ENCODE measurements at regions not wholly inside any gene's neighbourhood (a gene's known extent, or its start where the extent isn't known, plus 50 kb on each side); places are given as distances from the start of the nearest gene placed in this dataset.
"Not testable (repeated sequence)": the region's sequence is repeated elsewhere in the genome, so short reads cannot be mapped to it uniquely, and the experiment has no call there.

DNA sequence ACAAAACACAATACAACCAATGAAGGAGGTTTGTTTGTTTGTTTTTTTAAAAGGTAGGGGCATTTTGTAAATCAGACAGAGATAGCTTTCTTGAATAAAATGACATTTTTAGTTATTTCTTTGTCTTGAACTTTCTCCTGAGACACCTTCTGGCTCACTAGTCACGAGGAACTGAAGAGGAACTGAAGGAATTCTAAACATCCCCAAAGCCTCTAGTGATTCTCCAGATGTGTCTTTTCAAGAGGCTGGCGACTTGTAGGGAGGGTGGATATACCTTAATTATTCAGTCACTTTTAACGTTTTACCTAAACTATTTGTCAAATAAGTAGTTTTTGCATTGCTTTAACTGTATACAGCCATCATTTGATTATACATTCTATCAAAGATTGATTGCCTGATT lies 211.2 kb upstream of the LRIG3 start:
- DNase-seq = no peak

DNA sequence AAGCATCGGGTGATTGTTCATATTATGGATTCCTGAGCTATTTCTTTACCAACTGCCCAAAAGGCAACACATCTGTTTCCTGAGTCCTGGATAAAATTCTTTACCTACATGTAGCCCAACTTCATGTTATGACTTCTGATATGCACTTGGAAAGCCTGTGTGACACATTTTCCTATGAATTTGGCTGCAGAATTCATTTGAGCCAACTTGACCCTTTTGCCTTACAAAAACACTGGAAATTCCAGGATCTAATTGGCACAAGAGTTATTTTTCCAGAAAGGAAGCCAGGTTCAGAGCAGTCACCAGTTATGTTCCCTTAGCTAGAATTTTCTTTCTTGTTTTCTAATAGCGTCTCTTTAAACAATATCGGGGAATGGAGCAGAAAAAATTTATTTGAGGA lies 202.5 kb upstream of the LRIG3 start:
- DNase-seq = no peak

DNA sequence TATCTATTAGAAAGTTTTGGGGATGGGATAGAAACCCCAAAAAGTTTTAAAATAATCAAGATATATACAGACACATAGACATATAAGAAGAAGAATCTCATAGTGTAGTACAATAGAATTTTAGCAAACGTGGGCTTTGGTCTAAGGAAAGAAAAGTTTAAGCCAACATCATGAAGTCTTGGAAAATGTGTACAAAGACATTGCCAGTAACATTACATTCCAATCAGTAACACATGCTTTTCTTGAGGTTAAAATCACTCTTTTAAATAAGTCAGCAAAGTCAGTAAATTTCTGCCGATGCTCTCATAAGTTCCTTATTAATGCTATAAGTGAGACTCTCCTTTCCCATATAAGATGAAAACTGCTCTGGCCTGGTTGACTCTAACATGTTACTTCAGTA lies 201.1 kb upstream of the LRIG3 start:
- DNase-seq = no peak

DNA sequence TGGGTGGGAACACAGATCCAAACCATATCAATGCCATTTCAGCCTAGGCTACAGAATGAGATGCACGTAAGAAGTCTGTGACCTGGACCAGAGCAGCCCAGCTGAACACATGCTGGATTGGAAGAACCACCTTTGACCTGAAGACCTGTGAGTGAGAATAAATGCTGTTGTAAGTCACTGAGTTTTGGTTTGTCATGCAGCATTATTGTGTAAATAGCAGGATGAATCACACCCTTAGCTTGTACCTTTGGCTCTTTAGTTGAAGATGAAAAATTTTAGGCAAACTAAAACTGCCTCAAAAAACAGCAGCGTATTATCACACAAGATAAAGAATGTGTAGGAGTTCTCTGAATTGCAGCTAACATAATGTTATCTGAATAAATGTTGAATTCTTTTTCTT lies 199.4 kb upstream of the LRIG3 start:
- no peak for DNase-seq

DNA sequence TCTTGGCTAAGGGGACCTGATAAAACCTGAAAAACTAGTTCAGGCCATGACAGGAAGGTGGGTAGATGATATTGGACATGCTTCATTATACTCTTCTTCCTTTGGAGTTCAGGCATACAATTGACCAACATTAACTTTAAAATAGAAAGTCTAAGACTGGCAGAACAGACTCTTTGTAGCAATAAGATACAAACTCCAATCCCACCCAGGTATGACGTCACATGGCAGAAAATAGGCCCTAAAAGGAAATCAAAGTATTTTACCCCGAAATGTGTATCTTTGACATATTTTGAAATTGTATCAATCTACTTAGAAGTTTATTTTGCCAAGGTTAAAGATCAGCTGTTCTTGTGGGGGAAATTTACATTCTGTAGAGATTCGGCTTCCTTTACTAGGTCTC lies 198.1 kb upstream of the LRIG3 start:
- no peak for DNase-seq

DNA sequence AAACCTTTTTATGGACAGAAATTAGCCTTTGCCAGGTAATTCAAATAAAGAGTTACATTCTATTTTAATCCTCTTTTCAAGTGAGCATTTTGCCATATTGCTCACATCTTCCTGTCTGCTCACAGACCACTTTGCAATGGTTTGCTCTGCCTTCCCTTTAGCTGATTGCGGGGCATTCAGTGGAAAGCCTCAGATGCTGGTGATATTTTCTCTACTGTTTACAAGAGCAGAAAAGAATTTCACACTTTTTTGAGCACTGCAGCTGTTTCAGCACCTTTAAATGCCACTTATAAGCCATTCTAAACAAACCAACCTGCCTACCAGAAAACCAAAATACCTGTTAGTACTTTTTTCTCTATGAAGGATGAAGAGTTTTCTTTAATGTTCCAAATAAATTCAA lies 195.7 kb upstream of the LRIG3 start:
- DNase-seq = no peak

DNA sequence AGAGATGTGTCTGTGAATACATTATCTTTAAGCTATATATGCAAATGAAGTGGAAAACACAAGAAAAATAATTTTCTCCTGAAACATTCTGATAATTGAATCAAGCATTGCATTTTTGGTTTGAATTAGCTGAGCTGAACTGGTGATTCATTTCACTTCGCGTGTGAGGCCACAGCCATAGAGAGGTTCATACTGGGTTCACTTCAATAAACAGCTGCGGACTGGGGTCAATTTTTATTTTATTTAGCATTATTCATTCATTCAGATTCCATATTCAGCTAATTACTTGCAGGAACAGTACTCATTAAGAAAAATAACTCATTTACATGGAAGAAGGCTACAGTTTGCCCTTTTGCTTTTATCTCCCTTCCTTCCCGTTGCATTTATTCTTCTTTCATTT lies 195.2 kb upstream of the LRIG3 start:
- no peak for DNase-seq

DNA sequence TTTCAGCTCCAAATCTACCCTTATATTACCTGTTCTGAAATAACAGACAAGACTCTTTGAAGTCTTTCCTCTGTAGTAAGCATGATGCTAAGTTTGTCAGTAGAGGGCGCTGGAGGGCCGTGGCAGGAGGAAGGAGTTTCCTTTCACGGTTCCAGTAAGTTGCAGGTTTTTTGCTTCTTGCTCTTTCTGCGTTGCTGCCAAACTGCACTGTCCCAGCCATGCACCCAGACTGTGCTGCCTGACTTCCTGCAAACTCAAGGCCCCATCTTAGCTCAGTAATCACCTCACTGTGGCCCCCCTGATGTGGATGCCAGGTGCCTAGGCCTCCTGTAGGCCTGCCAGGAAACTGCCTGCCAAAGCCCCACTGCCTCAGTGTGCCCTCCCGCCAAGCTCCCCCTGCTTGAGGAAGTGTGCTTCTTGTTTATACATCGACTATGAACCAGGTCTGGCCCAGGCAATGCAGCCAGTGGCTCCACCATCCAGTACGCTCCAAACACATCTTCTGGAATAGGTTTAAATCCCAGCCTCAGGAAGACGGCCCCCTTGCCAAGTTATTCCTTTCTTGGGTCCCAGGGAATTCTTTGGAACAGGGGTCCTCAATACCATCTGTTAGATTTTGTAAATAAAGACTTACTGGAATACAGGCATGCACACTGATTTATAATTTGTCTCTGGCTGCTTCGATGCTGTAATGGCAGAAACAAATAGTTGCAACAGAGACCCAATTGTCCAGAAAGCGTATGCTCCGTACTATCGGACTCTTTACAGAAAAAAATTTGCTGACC lies 193.7 kb upstream of the LRIG3 start:
- DNase-seq = peak; percentile 50

DNA sequence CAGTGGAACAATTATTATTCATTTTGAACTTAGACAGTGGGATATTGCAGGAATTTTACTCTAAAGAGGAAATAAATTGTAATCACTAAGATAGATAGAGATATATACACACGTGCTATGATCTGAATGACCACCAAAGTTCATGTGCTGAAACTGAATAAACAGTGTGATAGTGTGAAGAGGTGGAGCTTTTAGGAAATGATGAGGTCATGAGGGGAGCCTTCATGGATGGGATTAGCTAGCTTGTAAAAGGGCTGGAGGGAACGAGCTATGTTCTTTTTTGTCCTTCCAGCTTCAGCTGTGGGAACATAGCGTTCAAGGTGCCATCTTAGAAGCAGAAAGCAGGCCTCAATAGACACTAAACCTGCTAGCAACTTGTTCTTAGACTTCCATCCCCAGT lies 191.5 kb upstream of the LRIG3 start:
- DNase-seq = no peak

DNA sequence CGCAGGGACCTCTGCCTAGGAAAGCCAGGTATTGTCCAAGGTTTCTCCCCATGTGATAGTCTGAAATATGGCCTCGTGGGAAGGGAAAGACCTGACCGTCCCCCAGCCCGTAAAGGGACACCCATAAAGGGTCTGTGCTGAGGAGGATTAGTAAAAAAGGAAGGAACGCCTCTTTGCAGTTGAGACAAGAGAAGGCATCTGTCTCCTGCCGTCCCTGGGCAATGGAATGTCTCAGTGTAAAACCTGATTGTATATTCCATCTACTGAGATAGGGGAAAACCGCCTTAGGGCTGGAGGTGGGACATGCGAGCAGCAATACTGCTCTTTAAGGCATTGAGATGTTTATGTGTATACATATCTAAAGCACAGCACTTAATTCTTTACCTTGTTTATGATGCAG lies 188.2 kb upstream of the LRIG3 start:
- not testable (repeated sequence) for DNase-seq

DNA sequence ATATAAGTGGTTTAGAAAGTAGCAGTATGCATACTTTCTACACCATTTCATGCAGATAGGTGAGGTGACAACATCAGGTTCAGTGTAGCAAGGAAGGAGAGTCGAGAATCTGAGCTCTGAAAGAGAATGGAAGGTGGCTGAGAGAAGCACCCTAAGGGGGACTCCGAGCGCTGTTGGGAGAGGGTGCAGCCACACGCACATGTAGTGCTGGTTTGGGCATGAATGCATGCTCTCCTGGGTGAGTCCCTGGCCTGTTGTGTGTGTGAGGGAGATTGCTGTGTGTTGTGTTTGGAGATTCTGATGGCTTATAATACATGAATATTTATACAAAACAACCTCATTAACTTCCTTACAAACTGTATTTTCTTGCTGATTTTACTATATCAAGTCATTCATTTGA lies 180.3 kb upstream of the LRIG3 start:
- DNase-seq = no peak

DNA sequence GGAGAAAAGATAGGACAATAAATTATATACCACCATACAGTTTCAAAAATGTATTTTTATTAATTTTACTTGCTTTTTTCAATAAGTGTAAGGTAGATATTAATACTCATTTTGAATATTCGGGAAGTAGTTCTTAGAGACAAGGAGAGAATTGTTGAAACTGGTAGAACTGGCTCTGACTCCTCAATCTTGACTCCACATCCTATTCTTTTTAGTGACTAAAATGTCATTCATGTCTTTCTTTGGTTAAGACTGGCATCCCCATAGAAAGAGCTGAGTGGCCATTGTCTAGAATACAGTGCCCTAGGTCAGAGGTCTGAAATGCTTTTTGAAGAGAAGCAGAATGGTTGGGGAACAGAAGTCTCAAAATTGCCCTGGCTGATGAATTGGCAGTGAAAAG lies 177.6 kb upstream of the LRIG3 start:
- no peak for DNase-seq

DNA sequence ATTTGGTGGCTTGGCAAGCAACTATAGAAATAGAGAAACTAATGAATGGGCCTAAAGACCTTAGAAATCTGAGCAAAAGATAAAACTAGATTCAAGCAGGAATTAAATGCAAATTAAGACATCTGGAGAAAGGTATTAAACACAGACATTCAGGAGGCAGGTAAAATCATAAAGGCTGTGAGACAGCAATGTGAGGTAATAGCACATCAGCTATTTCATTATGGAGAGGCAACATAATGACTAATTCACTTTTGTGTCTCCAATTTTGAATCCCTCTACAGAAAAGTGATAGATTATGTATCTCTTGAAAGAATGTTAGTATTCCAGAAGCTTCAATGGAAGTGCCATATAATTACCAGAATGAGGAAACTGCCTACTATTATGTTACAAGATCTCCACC lies 175.9 kb upstream of the LRIG3 start:
- no peak for DNase-seq

DNA sequence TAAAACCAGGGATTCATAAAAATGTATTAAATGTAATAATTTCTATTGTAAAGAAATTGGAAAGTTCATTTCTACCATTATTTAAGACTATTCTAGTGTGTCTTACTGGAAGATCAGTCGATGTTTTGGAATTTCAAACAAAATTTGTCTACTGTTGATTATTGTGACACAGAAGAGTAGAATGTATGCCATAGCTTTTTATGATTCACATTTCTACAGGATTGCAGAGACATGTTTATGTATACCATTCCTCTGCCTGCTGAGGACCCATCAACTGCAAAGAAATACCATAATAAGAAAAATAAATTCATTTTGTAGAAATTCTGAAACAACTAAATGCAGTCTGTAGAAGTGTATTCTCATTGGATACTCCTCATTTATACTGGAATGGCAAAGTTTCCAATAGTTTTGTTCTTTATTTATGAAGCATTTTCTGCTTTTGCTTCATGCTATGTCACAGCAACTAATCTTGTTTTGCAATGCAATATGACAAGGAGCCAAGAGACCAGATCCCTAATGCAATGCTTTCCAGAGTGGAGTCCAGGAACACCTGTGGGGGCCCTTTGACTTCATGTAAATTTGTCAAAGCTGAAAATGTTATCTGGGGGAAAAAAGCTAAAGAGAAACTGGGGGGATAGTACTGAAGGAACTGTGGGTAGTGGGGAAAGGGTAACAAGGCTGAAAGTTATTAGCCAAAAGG lies 172.9 kb upstream of the LRIG3 start:
- no peak for DNase-seq

DNA sequence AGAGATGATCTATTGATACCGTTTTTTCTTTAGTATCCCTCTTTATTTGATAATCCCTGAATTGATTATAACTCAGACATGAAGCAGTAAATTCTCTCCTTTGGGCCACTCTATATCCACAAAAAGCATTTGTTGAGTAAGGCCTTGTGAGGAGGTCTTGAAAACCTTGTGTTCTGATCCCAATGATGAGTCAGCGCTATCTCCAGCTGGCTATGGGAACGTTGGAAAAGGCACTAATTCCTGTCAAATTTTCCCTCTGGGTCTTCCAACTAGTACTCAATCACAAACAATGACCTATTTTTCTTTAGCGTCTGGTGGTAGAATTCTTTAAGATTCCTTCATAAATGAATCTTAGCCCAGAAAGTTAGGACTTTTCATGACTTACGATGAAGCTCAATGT lies 168.4 kb upstream of the LRIG3 start:
- no peak for DNase-seq

DNA sequence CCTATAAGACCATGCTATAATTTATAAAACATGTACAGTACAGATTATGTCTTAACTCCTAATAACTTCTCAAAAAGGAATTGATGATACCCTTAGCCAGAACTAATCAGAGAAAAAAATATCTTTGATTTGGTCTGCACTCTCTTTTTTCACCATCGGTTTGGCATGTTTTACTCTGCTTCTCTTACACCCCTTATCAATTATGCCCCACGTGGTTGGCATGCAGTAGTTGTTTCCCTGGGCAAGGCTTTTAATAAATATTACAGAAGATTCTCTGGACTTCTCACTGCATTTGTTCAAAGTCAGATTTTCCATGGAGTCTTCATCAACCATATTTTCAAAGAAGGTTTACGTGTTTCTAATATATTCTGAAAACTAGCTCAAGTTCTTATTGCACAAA lies 167.4 kb upstream of the LRIG3 start:
- DNase-seq = no peak

DNA sequence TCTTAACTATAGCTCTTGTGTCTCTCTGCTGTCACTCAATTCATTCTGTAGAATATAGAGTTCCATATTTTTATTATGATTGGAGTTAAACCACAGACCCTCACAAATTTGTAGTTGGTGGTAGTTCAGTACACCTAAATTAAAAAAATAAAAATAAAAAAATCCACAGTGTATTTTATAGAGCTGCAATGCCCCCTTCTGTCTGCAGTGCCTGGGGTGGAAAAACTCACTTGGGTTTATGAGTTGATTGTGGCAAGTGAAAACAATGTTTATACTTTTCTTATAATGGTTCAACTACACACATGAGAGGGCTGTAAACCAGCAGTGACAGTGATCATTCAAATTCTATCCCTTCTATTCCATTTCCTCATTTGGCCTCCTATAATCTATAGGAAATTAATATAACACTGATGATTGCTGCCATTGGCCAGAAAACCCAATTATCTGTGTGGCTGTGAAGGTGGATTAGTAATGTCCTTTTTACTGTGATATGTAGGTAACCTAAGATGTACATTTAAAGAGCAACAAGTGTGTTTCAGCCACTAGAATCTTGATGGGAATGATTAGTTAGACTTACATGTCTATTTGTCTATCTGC lies 166.9 kb upstream of the LRIG3 start:
- DNase-seq = no peak

DNA sequence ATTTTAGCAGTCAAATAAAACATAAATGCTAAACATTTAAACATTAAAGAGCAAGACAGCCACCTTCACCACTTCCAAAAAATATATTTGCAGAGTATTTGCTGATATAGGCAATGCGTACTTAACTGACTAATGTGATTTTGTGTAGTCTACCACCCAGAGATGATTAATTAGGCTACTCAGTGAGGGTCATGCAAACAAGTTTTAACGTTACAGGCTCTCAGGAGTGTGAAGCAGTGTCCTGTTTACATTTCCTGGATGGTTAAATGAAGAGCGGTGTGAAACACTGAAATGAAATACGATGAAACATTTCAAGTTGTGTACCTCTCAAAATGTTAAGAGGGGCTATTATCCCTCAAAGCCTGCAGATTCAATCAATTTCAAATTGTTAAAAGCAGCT lies 165.8 kb upstream of the LRIG3 start:
- peak; percentile 75 for DNase-seq

DNA sequence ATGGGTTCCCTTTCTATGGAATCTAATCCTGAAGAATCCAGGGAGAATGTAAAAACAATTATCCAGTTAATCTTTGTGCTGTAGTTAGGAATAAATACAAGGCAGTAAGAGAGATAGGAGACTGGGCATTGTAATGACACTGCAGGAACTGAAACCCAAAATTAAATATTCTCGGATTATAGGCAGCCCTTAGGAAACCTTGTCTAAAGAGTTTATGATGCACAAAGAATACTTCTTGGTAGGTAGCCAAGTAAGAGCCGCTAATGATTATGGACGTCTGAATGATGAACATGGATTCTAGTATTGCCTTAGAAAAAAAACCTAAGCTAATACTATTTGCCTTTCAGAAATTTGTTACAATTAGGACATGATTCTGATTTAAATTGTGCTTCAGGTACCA lies 165.4 kb upstream of the LRIG3 start:
- DNase-seq = peak; percentile 44

DNA sequence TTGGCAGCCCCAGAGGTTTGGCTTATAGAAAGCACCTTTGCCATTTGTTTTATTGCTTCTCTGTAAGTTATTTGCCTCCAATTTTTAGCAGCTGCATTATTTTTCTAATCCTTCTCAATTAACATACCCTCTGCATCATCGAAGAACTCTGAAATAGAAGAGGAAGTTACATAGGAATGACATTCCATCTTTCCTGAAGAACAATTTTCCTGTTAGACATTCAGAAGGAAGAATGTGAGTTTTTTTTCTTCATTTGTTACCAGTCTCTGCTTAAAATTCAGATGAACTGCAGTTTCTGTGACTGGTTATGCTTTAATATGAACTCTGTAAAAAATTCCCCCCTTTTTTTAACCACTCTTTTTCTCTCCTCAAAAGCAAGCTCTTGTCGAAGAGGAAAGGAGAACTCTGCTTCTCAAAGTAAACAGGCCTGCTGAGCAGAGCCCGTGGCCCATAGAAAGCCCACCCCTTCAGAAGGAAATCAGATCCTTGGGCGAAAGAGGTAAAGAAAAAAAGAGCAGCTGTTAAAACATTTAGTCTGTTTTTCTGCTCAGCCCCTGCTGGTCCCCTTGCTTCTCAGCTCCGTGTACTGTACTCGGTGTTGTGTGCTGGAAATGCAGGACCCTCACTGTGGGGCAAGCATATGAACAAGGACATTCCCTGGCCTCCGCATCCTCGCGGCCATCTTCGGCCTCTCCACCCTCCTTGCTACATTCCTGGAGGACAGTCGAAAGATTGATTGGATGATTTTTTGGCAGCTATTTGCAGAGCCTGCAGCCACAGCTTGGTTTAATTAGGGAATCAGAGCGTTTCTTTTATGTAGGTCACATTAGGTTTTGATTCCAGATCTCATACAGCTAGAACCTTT lies 164.4 kb upstream of the LRIG3 start:
- DNase-seq = no peak

DNA sequence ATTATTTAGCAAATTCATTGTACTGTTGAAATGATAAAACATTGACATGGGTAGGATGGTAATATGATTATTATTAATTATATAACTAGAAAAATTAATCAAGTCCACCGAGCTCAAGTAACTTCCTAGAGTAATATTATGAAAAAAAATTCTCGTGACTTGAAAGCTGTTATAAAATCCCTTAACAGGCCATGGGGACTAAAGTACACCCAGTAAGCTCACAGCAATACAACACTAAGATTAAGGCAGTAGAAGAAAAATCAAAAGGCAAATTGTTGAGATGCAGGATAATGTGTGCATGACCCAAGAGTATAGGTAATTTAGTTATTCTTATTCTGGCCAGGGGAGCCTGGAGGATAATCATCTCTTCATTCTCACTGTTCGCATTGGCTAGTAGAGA lies 162.6 kb upstream of the LRIG3 start:
- DNase-seq = no peak

DNA sequence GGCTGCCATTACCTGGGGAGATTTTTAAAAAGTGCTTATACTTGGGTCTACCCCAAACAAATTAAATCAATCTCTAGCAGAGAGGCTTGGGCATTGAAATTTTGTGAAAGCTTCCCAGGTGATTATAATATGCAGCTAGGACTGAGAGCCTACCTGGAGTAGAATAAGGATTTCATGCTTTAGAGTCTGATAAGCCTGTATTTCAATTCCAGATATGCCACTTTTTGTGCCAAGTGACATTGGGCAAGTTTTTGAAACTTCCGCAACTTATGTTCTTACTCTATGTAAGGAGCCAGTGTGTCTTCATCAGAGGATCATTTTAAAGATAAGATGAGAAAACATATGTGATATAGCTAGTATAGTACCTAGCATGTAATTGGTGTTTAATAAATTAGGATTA lies 159.8 kb upstream of the LRIG3 start:
- DNase-seq = no peak

DNA sequence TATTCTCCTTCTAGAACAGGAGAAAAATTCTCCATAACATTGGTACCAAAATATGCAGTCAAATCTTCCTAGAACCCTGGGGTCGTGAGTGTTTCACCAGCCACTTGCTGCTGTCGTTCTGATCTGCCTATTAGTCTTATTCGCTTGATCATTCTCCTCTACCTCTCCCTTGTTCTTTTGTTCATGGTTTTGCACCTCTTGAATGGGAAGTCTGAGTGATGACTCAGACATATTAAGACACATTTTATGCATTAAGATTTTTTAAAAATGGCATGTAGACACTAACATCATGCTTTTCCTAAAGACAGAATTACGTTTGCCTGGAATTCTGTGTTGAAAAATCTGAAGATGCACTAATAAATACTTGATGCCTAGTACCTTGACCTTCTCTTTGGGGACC lies 159.2 kb upstream of the LRIG3 start:
- no peak for DNase-seq

DNA sequence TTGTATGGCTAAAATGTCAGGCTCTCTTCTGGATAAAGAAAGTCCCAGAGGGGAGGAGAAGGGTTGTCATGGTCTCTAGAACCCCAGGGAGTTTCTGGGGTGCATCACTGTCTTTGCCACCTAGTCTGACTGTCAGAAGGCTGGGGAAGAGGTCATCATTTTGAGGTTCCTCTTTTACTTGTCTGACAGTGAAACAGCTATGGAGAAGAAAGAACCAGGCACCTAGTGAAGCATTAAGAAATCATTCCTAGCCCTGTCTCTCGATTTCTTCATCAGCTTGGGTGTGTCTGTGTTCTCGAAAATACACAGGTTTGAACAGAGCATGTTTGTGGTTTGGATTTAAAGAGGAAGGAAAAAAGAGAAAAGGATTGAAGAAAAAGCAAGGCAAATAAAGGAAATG lies 158.7 kb upstream of the LRIG3 start:
- DNase-seq = no peak

Measured in NCI-H1092 (cell line).